HS-27A (cell line): ENCODE measurements at regions not wholly inside any gene's neighbourhood (a gene's known extent, or its start where the extent isn't known, plus 50 kb on each side); places are given as distances from the start of the nearest gene placed in this dataset.

ENCODE experiments used
- DNase-seq: peaks from one replicate; pipeline ENCODE4 v3.0.0-alpha.2; 2012; ENCODE audit warnings: low read depth, missing footprints

DNA sequence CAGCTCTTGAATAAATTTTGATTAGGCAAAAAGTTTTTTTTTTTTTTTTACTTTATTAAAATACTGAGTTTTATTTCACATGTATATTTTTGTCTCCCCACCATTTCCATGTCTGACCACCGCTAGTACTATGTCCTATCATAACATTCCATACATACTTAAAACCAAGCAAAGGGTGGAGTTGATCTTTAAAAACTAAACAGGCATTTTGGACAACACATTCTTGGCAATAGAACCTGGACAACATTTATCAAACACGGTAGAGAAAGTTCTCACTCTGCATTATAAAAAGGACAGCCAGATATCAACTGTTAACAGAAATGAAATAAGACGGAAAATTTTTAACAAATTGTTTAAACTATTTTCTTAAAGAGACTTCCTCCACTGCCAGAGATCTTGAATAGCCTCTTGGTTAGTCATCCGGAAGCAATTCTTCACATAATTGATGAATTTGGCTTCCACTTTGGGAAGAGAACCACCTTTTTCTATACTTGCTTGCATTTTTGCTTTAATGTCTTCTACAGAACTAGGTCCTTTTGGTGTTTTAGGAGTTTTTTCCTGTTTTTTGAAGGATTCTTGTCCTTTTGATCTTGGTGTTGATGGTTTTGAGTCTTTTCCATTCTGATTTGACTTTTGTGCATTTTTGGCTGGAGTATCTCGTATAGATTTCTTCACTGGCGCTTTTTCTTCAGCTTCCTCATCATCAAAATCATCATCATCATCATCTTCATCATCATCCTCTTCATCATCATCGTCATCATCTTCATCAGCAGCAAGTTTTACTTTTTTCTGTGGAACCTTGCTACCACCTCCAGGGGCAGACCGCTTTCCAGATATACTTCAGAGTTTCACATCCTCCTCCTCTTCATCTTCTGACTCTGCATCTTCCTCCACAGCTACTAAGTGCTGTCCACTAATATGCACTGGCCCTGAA is 58.7 kb downstream of the POU5F2 start:
- DNase-seq, result peak; percentile 20

- DNase-seq, result peak; percentile 9
Measured at GRCh38 chr5:93681432-93681831, 60.0 kb downstream of the POU5F2 start.

DNA sequence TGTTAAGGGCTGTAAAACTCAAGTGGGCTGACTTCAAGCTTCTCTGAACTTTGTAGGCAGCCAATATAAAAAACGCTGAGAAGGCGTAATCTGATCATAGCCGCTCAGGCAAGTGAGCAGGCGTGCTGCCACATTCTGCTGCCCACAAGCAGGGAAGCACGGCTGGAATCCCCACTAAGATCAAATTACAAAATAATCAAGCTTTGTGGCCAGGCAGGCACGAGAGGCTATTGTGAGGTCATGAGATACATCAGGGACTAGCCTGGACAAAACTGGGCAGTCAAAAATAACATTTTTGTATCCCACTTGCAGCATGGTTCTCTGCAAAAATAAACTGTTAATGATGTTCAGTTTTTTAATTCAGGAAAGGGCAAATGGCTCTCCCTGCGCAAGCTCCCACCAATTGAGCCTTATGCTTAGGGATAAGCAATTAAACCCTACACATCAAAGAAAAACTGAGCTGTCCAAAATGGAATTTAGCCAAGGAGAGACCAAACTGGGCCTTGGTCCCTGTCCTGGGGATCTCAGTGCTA is 64.0 kb downstream of the POU5F2 start:
- DNase-seq, result peak; percentile 68

DNA sequence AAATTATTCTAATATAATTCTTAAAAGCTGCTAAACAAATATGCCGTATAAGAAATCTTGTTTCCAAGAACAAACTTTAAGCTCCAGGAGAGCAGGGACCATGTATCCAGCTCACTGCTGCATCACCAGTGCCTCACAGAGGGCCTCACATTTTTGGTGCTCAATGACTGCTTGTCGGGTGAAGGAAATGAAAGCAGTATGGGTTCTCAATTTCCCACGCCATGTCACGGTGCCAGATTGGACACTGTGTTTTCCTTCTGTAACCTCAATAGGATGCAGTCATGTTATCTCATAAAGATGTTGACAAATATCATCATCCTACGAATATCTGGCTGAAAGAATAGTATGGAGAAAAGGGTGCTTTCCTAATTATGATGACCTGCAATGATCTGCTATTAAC is 64.7 kb downstream of the POU5F2 start:
- DNase-seq, result no peak

DNA sequence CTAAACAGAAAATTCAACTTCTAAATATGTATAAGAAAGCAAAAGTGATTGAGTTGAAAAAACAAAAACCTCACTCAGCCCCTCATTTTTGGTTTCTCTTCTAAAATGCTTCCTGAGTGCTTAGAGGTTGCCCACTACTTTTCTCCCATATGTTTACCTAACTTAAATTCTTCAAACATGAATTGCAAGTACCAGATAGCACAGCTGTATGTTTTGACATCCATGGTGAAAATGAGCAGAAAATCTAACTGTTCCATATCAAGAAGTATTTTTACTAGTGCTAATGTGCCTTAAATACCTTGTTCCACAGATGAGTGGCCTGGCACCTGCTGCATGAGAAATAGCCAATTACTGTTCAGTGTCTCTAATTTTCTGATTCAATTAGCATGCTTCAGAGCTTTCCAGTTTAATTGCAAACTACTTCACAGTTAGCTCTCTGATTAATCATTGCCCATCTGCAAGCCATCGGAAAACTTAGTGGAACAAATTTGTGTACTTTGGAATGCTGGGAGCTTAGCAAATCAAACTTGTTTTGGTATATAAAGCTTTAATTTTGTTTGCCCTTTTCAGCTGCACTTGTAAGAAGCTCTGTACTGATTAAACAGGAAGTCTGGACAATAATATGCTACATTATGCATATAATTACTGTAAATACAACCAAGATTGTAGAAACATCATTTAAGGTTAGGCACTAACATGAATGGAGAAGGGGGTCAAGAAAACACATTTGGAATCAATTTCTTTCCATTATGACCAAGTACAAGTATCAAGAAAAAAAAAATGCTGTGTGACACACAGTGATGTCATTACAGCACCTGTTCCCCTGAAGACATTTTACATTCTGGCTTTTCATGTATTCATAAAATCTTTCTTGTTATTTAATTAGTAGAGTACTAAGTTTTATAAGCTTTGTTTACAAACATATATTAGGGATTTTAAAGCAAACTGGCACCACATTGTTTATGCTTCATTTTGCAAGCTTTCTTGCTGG is 65.6 kb downstream of the POU5F2 start:
- DNase-seq, result no peak

- DNase-seq, result no peak
Measured at GRCh38 chr5:93674866-93675459, 66.4 kb downstream of the POU5F2 start.

DNA sequence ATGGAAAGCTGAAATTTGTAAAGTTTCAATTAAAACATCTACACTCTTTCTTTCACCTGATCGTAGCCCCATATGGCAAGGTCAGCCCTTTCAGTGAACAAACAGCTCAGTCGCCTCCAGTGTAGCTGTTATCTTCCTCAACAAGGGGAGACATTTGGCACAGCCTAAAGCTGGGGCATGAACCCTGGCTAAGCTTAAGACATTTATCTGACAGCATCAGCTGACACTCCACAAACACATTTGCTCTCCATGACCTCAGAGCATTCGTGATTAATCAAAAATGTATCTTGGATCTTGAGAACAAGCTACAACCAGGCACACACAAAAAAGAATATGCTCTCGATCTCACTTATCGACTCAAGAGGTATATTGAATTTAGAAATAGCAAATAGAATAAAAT is 67.3 kb downstream of the POU5F2 start:
- DNase-seq, result no peak

DNA sequence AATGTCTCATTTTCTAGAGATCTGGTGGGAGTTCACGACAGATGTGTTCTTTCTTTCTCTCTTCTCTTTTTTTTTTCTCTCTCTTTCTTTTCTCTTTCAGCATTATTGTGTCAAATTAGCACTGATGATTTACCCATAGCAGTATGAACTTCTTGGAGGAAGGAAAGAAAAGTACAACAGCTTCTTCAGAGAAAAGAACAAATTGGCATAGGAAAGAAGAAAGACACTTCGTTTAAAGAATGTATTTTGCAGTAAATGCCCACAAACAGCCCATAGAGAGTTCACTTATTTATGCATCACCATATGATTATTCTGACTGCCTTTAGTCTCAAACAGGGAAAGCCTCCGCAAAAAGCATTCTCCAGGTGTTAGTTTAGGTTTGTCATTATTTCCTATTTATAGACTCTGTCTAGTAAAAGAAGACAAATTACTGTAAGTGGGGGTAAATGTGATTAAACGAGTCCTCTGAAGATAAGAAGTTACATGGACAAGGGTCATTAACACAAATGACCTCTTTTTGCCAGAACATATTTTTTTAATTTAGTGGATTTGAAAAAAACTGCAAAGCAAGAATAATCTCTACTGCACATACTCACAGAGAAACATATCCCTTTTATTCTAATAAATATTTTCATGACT is 68.0 kb downstream of the POU5F2 start:
- DNase-seq, result no peak

DNA sequence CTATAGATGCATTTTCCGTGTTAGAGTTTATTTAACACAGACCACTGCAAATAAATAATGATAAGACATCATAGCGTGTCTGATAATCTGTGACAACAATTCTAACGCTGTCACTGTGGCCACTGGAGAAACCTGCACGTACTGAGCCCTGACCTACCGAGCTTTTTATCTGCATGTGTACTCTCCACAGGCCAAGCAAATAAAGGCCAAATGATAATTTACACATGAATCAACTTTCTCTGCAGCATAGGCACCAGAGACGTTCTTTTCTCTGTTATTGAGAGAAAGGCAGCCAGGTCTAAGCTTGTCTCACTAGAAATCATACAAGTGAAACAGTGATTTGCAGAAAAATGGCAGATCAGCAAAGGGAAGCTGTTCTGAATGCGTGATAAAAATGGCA is 75.8 kb downstream of the POU5F2 start:
- DNase-seq, result no peak

DNA sequence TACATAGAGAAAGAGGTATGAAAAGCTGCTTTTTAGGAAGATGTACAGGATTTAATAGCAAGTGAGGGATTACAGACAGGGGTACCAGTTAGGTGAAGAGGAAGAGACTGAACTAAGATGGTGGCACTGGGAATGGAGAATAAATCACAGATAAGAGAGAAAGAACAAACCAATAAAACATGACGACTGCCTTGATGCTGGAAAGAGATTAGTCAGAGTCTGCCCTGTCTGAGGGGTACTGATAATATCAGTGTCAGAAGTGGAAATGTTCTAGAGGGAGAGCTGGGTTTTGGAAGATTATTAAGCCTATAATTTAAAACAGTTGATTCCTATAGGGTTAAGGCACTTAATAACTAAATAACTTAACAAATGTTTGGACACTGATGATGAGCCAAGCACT is 77.7 kb downstream of the NR2F1 start:
- DNase-seq, result no peak

DNA sequence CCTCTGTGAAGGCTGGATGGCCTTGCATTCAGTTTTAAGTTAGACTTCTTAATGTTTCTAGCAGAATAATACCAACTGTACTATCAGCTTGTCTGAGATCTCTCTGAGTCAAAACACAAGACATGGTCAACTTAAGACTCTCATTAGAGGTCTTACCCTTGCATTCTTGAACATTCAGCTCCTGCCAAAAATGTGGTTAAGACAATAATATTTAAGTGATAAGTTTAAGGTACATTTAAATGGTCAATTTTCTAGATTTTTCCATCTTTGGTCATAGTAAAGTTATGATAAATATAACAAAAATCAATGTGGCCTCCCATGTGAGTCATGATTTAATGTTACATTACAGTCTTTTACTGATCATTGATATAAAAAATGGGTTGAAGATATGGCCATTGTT is 75.0 kb downstream of the NR2F1 start:
- DNase-seq, result peak; percentile 29

DNA sequence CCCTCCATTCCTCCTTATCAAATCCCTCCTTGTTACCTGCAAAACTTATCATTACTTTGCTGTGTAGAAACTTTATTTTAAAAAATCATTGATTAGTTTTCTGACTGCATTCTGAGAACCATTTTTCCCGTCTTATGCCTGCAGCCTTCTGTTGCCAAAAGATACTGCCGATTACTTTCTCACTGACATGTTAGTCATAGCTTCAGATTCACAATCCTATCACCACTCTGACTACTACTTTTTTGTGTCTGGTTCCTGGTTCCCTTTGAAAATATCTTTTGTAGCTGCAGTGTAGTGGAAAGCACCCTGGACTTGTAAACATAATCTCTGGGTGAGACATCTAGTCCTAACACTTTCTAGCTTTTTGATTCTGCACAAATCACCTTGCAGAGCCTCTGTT is 71.7 kb downstream of the NR2F1 start:
- DNase-seq, result no peak

DNA sequence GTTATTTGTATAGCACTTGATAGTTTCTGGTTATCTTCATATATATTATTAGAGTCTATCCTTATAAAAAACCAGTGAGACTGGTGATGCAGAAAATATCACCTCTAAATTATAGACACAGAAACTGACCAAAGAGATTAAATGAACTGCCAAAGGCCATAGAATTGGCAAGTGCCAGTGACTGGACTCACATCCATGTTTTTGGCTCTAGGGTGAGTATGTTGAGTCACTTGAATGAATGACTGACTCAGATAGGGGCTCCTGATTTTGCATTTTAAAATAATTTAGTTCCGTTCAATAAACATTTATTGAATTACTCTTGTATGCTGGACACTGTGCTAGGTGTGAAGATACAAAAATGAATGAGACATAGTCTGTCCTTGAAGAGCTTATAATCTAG is 70.7 kb downstream of the NR2F1 start:
- no peak for DNase-seq

DNA sequence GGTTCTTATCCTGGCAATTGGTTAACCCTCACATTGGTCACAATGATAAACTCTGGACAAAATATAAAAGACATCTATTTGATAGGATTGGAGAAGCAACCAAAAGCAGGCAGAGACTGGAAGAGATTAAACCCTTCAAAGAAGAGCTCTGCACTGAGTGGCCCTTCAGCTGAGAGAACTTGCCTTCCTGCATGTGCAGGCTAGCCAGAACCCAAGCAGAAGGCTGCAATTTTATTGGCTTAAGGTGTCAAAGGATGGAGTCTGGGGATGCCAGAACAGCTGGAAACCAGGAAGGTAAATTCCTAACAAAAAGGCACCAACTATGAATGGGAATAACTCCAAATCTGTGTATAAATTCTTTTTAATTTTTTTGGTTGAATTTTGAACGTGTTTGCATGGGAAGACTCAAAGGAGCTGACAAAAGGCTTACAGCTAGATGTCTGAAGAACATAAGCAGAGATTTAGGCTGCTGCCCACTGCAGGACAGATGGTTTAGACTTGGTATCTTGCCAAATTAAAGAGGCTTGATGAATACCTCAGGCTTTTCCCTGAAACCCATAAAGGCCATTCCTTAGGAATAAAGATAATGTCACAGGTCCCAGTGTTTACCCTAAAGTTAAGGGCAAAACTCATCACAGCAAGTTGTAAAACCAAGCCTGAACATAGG is 66.3 kb downstream of the NR2F1 start:
- DNase-seq, result no peak

GRCh38 chr5:93644760-93645159 is 61.7 kb downstream of the NR2F1 start:
- no peak for DNase-seq
